ENCODE measurements at regions not wholly inside any gene's neighbourhood (a gene's known extent, or its start where the extent isn't known, plus 50 kb on each side); places are given as distances from the start of the nearest gene placed in this dataset.
"Not testable (repeated sequence)": the region's sequence is repeated elsewhere in the genome, so short reads cannot be mapped to it uniquely, and the experiment has no call there.

GRCh38 chr6:137717074-137718073 is 149.7 kb upstream of the TNFAIP3 start:
- no peak for DNase-seq

GRCh38 chr6:137718903-137719302 is 148.2 kb upstream of the TNFAIP3 start:
- DNase-seq, result not testable (repeated sequence)

- no peak for DNase-seq
Measured at GRCh38 chr6:137722749-137723272, 144.2 kb upstream of the TNFAIP3 start.

GRCh38 chr6:137723273-137724017 is 143.6 kb upstream of the TNFAIP3 start:
- DNase-seq, result no peak

GRCh38 chr6:137724018-137724403 is 143.0 kb upstream of the TNFAIP3 start:
- no peak for DNase-seq

GRCh38 chr6:137724495-137725211 is 142.4 kb upstream of the TNFAIP3 start:
- DNase-seq, result no peak

- no peak for DNase-seq
Measured at GRCh38 chr6:137725949-137726348, 141.1 kb upstream of the TNFAIP3 start.

- no peak for DNase-seq
Measured at GRCh38 chr6:137726582-137726981, 140.5 kb upstream of the TNFAIP3 start.

- DNase-seq, result no peak
Measured at GRCh38 chr6:137727216-137727765, 139.8 kb upstream of the TNFAIP3 start.

GRCh38 chr6:137728386-137729349 is 138.4 kb upstream of the TNFAIP3 start:
- peak; percentile 92 for DNase-seq

- DNase-seq, result no peak
Measured at GRCh38 chr6:137729866-137730629, 137.0 kb upstream of the TNFAIP3 start.

GRCh38 chr6:137731600-137731959 is 135.5 kb upstream of the TNFAIP3 start:
- DNase-seq, result no peak

- DNase-seq, result no peak
Measured at GRCh38 chr6:137731960-137732616, 135.0 kb upstream of the TNFAIP3 start.

- no peak for DNase-seq
Measured at GRCh38 chr6:137733372-137733771, 133.7 kb upstream of the TNFAIP3 start.

- no peak for DNase-seq
Measured at GRCh38 chr6:137734005-137734874, 132.8 kb upstream of the TNFAIP3 start.

GRCh38 chr6:137734875-137735182 is 132.2 kb upstream of the TNFAIP3 start:
- DNase-seq, result no peak

GRCh38 chr6:137736048-137736818 is 130.8 kb upstream of the TNFAIP3 start:
- no peak for DNase-seq

- no peak for DNase-seq
Measured at GRCh38 chr6:137736911-137737310, 130.1 kb upstream of the TNFAIP3 start.
